Activated CD8-positive, alpha-beta T cell treated with anti-CD3 and anti-CD28 coated beads, Interleukin-2, amount 10 ng/mL, durations not matched to agents 7 days and 5 days (primary cell): ENCODE measurements at regions not wholly inside any gene's neighbourhood (a gene's known extent, or its start where the extent isn't known, plus 50 kb on each side); places are given as distances from the start of the nearest gene placed in this dataset.

Experiments
- ATAC-seq: fragments of 150-1000 bp; cut with Tn5 transposase; one replicate; pipeline ENCODE4 v1.10.0; 2021; ENCODE audit warnings: moderate library complexity
- CTCF ChIA-PET: fragments of 350-600 bp; sonication (Branson Sonifier 250); formaldehyde crosslinking; loops from one replicate; lab custom pipeline; 2021; ENCODE audit warnings: antibody characterized with exemption; lab: Charles Lee
- POLR2A ChIA-PET: fragments of 350-600 bp; sonication (Branson Sonifier 250); formaldehyde crosslinking; loops from one replicate; lab custom pipeline; 2021; ENCODE audit warnings: antibody characterized with exemption; lab: Charles Lee
- DNase-seq: peaks from one replicate; pipeline ENCODE4 v3.0.0-alpha.2; 2020
- H3K27ac Mint-ChIP-seq: one replicate; pipeline ENCODE4 v1.8.0; 2021; ENCODE audit warnings: mild to moderate bottlenecking, mixed read lengths
- H3K27me3 Mint-ChIP-seq: one replicate; pipeline ENCODE4 v1.8.0; 2021; ENCODE audit warnings: low read depth, mixed read lengths
- H3K36me3 Mint-ChIP-seq: one replicate; pipeline ENCODE4 v1.8.0; 2021; ENCODE audit warnings: low read depth, mixed read lengths
- H3K4me1 Mint-ChIP-seq: one replicate; pipeline ENCODE4 v1.8.0; 2021; ENCODE audit warnings: low read depth, mixed read lengths
- H3K4me3 Mint-ChIP-seq: one replicate; pipeline ENCODE4 v1.8.0; 2021; ENCODE audit warnings: mild to moderate bottlenecking, mixed read lengths
- H3K9me3 Mint-ChIP-seq: one replicate; pipeline ENCODE4 v1.8.0; 2022; ENCODE audit warnings: mixed read lengths; ENCODE audit not compliant: insufficient read depth

DNA sequence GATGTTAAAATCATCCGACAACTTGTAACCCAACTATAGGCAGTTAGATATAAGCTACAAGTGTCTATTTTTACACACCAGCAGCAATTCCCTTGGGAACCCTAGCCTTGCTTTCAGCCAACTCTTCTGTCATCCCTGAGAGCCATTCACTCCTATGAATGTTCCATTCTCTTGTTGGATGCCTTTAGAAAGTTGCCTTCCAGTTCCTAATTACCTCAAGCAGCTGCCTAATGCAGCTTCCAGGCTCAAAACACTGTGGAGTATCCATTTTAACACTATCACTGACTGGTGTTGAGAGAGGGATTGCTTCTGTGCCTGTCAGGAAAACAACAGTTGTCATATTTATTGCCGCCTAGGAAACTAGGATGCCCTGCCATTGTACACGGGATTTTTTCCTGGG lies 402.0 kb upstream of the ACVR2A start:
- H3K36me3 Mint-ChIP-seq: no peaks in the 10 kb centered on the region
- no peak overlapping the region for H3K4me3 Mint-ChIP-seq
- ChIA-PET POLR2A (no interaction called here), CTCF (no interaction called here)
- DNase-seq (no peak), ATAC-seq (no peak)
- no peaks in the 10 kb centered on the region for H3K9me3 Mint-ChIP-seq
- no peaks in the 10 kb centered on the region for H3K4me1 Mint-ChIP-seq
- H3K27me3 Mint-ChIP-seq: peaks cover 2% of the 10 kb centered on the region
- H3K27ac Mint-ChIP-seq: no peak overlapping the region

- CTCF ChIA-PET: no interaction called here
- Mint-ChIP-seq H3K36me3 (no peaks in the 10 kb centered on the region), H3K4me1 (no peaks in the 10 kb centered on the region), H3K9me3 (no peaks in the 10 kb centered on the region), H3K27me3 (peaks cover 2% of the 10 kb centered on the region), H3K4me3 (no peak overlapping the region), H3K27ac (no peak overlapping the region)
- ATAC-seq: no peak
- no peak for DNase-seq
- POLR2A ChIA-PET: no interaction called here
Observed at GRCh38 chr2:147441182-147441581, 403.6 kb upstream of the ACVR2A start.

- ATAC-seq (no peak), DNase-seq (no peak)
- POLR2A ChIA-PET: no interaction called here
- Mint-ChIP-seq H3K4me1 (no peaks in the 10 kb centered on the region), H3K36me3 (no peaks in the 10 kb centered on the region), H3K4me3 (no peak overlapping the region), H3K9me3 (no peaks in the 10 kb centered on the region), H3K27me3 (peaks cover 2% of the 10 kb centered on the region), H3K27ac (no peak overlapping the region)
- CTCF ChIA-PET: no interaction called here
Observed at GRCh38 chr2:147440734-147441133, 404.1 kb upstream of the ACVR2A start.

DNA sequence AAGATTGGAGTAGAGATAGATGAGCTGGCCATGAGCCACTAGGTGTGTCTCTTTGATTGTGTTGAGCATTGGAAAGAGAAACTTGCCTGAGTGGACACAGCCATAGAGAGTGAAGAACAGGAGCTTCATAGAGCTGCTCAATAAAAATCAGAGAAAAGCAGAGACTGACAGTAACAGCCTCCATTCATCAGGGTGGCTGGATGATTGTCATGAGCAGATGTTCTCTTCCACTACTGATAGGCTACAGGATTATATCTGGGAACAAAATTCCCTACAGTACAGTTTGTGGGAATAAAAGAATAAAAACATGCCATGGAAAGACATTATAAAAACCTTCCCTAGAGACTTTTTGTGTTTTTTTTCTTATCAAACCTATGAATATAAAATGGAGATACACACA lies 404.8 kb upstream of the ACVR2A start:
- H3K36me3 Mint-ChIP-seq: no peaks in the 10 kb centered on the region
- no peaks in the 10 kb centered on the region for H3K4me1 Mint-ChIP-seq
- ChIA-PET POLR2A (no interaction called here), CTCF (no interaction called here)
- ATAC-seq (no peak), DNase-seq (no peak)
- peaks cover 2% of the 10 kb centered on the region for H3K27me3 Mint-ChIP-seq
- H3K4me3 Mint-ChIP-seq: no peak overlapping the region
- no peaks in the 10 kb centered on the region for H3K9me3 Mint-ChIP-seq
- H3K27ac Mint-ChIP-seq: no peak overlapping the region

DNA sequence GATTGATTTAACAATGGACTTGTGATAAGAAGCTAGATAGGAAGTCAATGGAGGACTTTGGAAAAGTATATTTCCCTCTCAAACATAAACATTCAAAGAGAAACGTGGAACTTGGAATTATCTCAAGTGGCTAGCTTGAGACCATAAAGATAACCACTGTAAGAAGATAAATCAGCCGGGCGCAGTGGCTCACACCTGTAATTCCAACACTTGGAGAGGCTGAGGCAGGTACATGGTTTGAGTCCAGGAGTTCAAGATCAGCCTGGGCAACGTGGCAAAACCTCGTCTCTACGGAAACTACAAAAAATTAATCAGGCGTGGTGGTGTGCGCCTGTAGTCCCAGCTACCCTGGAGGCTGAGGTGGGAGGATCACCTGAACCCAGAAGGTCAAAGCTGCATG lies 405.9 kb upstream of the ACVR2A start:
- H3K27me3 Mint-ChIP-seq: peaks cover 2% of the 10 kb centered on the region
- H3K27ac Mint-ChIP-seq: no peak overlapping the region
- CTCF ChIA-PET: no interaction called here
- POLR2A ChIA-PET: no interaction called here
- ATAC-seq (no peak), DNase-seq (no peak)
- no peak overlapping the region for H3K4me3 Mint-ChIP-seq
- H3K36me3 Mint-ChIP-seq: no peaks in the 10 kb centered on the region
- no peaks in the 10 kb centered on the region for H3K9me3 Mint-ChIP-seq
- no peaks in the 10 kb centered on the region for H3K4me1 Mint-ChIP-seq

DNA sequence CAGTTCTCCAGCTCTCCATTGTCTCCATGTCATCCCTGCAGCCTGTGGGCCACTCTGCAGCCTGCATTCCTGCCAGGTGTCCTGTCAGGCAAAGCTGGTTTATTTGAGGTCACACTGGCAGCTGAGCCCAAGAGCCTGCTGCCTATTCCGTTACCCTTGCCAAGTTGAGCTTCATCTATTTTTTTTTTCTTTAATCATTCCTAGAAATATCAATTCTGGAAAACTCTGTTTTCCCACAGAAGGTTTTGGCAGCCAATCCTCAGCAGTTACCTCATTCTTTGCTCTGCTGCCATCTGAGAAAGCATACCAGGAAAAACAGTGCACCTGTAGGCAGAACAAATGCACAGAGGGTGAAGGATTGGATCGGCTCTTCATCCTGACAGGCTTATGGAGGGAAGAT lies 411.0 kb upstream of the ACVR2A start:
- no peaks in the 10 kb centered on the region for H3K9me3 Mint-ChIP-seq
- ATAC-seq: no peak
- no peaks in the 10 kb centered on the region for H3K27me3 Mint-ChIP-seq
- DNase-seq: no peak
- no peaks in the 10 kb centered on the region for H3K36me3 Mint-ChIP-seq
- H3K27ac Mint-ChIP-seq: no peak overlapping the region
- POLR2A ChIA-PET: no interaction called here
- no peak overlapping the region for H3K4me3 Mint-ChIP-seq
- CTCF ChIA-PET: no interaction called here
- peaks cover 8% of the 10 kb centered on the region for H3K4me1 Mint-ChIP-seq

DNA sequence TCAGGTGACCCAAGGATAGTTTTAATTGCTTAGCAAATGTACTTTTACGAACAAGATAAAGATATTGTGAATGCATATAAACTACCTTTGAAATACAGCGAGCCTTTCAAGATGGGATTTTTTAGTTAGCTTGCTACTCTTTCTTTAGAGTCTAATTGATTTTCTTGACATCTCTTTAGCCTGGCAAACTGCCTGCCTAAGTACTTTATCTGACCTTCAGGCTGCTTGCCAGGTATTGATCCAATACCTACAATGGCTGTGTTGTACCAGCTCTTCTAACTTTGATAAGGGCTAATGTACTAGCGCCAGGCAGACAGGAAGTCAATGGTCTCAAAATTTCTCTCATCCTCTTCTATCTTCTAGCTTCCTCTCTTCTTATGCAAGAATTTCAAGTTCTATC lies 414.4 kb upstream of the ACVR2A start:
- Mint-ChIP-seq H3K9me3 (no peaks in the 10 kb centered on the region), H3K27ac (no peak overlapping the region), H3K36me3 (no peaks in the 10 kb centered on the region), H3K27me3 (no peaks in the 10 kb centered on the region), H3K4me1 (peaks cover 11% of the 10 kb centered on the region), H3K4me3 (no peak overlapping the region)
- no peak for DNase-seq
- ATAC-seq: no peak
- ChIA-PET CTCF (no interaction called here), POLR2A (no interaction called here)

GRCh38 chr2:147428120-147428747 lies 416.6 kb upstream of the ACVR2A start:
- no peak for ATAC-seq
- Mint-ChIP-seq H3K36me3 (no peaks in the 10 kb centered on the region), H3K9me3 (no peaks in the 10 kb centered on the region), H3K27ac (no peak overlapping the region), H3K4me1 (peaks cover 11% of the 10 kb centered on the region), H3K27me3 (peaks cover 2% of the 10 kb centered on the region), H3K4me3 (no peak overlapping the region)
- no peak for DNase-seq
- ChIA-PET POLR2A (no interaction called here), CTCF (no interaction called here)

DNA sequence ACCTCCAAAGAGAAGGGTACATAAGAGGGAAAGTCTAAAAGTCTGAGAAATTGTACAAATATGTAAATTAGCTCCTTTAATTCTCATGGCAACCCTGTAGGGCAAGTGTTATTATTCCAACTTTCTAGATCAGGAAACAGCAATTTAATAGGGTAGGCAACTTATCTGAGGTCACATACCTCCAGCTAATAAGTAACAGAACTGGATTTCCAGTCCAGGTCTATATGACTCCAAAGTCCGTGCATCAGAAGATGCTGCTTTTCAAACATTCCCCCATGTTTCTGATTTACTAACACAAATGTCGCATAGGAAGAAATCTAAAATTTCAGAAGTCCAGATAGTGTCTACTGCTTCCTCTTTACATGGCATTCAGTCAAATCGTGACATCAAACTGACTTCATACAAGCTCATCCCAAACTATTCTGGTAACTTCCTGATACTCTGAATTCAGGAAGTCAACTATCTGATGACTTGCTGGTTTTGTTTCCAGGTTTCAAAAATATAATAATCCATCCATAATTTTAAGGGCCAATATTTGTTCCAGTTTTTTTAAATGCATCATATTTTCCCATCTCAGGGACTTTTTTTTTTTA lies 419.3 kb upstream of the ACVR2A start:
- Mint-ChIP-seq H3K4me1 (peaks cover 11% of the 10 kb centered on the region), H3K9me3 (no peaks in the 10 kb centered on the region), H3K4me3 (no peak overlapping the region), H3K27me3 (peaks cover 2% of the 10 kb centered on the region), H3K27ac (no peak overlapping the region), H3K36me3 (no peaks in the 10 kb centered on the region)
- DNase-seq (no peak), ATAC-seq (no peak)
- ChIA-PET CTCF (interaction anchor here (0.6 kb wide), 1 partner anchor 47 kb away, joined by 3 read pairs; no protein-coding TSS in a partner anchor), POLR2A (no interaction called here)

GRCh38 chr2:147424766-147425165 lies 420.1 kb upstream of the ACVR2A start:
- H3K4me3 Mint-ChIP-seq: no peak overlapping the region
- H3K9me3 Mint-ChIP-seq: no peaks in the 10 kb centered on the region
- ATAC-seq: no peak
- no peak overlapping the region for H3K27ac Mint-ChIP-seq
- H3K27me3 Mint-ChIP-seq: peaks cover 2% of the 10 kb centered on the region
- peaks cover 11% of the 10 kb centered on the region for H3K4me1 Mint-ChIP-seq
- ChIA-PET CTCF (no interaction called here), POLR2A (no interaction called here)
- no peak for DNase-seq
- no peaks in the 10 kb centered on the region for H3K36me3 Mint-ChIP-seq

DNA sequence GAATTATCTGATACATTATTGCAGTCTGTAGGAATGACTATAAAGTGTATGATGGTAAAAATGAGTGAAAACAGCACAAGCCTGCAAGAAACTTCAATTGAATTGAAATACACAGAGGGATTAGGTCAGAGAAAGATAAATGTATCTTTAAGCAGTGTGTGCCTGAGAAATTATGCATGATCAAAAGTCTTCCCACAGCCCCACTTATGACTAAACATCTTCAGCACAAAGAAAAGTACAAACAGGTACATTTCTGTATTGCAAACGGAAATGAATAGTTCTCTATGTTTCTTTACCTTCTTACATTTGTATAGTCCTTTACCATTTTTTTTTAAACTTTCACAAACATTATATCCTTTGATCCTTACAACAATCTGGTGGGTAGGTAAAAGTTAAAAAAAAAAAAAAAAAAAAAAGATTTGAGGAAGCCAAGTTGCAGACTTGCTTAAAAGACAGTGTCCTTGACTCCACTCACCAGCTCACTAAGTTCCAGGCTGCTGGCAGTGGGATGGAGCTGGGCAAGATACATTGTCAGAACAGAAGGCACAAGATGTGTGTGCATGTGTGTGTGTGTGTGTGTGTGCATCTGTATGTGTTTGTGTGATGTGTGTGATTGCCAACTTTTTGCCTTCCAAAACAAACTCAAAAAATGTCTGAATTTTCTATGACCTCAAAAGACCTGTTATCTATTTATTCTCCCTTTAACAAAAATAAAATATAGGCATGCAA lies 423.7 kb upstream of the ACVR2A start:
- H3K27ac Mint-ChIP-seq: no peak overlapping the region
- no peak for ATAC-seq
- H3K36me3 Mint-ChIP-seq: no peaks in the 10 kb centered on the region
- no peaks in the 10 kb centered on the region for H3K9me3 Mint-ChIP-seq
- ChIA-PET POLR2A (no interaction called here), CTCF (interaction anchor here (0.6 kb wide), 1 partner anchor 144 kb away, joined by 3 read pairs; no protein-coding TSS in a partner anchor)
- peaks cover 14% of the 10 kb centered on the region for H3K27me3 Mint-ChIP-seq
- no peak for DNase-seq
- no peaks in the 10 kb centered on the region for H3K4me1 Mint-ChIP-seq
- no peak overlapping the region for H3K4me3 Mint-ChIP-seq

- CTCF ChIA-PET: interaction anchor here (0.6 kb wide), 1 partner anchor 145 kb away, joined by 3 read pairs; no protein-coding TSS in a partner anchor
- peaks cover 14% of the 10 kb centered on the region for H3K27me3 Mint-ChIP-seq
- H3K4me3 Mint-ChIP-seq: no peak overlapping the region
- no peak overlapping the region for H3K27ac Mint-ChIP-seq
- H3K36me3 Mint-ChIP-seq: no peaks in the 10 kb centered on the region
- H3K4me1 Mint-ChIP-seq: no peaks in the 10 kb centered on the region
- ATAC-seq (no peak), DNase-seq (no peak)
- no peaks in the 10 kb centered on the region for H3K9me3 Mint-ChIP-seq
- POLR2A ChIA-PET: no interaction called here
Observed at GRCh38 chr2:147420517-147420916, 424.3 kb upstream of the ACVR2A start.
